Right ventricle myocardium superior (tissue), 1 donor: ENCODE measurements at regions not wholly inside any gene's neighbourhood (a gene's known extent, or its start where the extent isn't known, plus 50 kb on each side); places are given as distances from the start of the nearest gene placed in this dataset.
"Not testable (repeated sequence)": the region's sequence is repeated elsewhere in the genome, so short reads cannot be mapped to it uniquely, and the experiment has no call there.

Experiments
- ATAC-seq: fragments of 200-7000 bp; cut with Tn5 transposase; one replicate; pipeline ENCODE4 v1.9.1; 2020; ENCODE audit warnings: mild to moderate bottlenecking; ENCODE audit not compliant: poor library complexity
- DNase-seq: peaks from one replicate; pipeline ENCODE4 v3.0.0-alpha.2; 2020
- intact Hi-C: fragments of 100-400 bp; cut with DNase I; formaldehyde crosslinking; loops from one replicate; pipeline ENCODE4 v1.11.2; 2022
- donor health status: DM: no; HTN: yes; CAD: no; lungs with severe emphysema.

- DNase-seq (no peak), ATAC-seq (no peak)
- intact Hi-C loops, result no loop called here
Observed at GRCh38 chr6:44737829-44738528, 350.5 kb downstream of the CDC5L start.

GRCh38 chr6:44738601-44739146, 351.2 kb downstream of the CDC5L start:
- DNase-seq, result no peak
- no peak for ATAC-seq
- intact Hi-C loops, result no loop called here

GRCh38 chr6:44739181-44739580, 351.7 kb downstream of the CDC5L start:
- ATAC-seq (no peak), DNase-seq (no peak)
- intact Hi-C loops, result no loop called here

GRCh38 chr6:44740566-44741120, 353.1 kb downstream of the CDC5L start:
- ATAC-seq, result no peak
- no peak for DNase-seq
- intact Hi-C loops, result no loop called here

GRCh38 chr6:44742201-44742600, 354.7 kb downstream of the CDC5L start:
- DNase-seq (no peak), ATAC-seq (no peak)
- intact Hi-C loops, result no loop called here

- no peak for DNase-seq
- no peak for ATAC-seq
Observed at GRCh38 chr6:44742828-44743372, 355.4 kb downstream of the CDC5L start.

GRCh38 chr6:44760116-44760515, 372.6 kb downstream of the CDC5L start:
- ATAC-seq, intact Hi-C loops, DNase-seq: not testable (repeated sequence)

More at GRCh38 chr6:44742828-44743372, 355.4 kb downstream of the CDC5L start:
- intact Hi-C loops, result no loop called here

- no peak for ATAC-seq
- DNase-seq, result no peak
- intact Hi-C loops, result no loop called here
Observed at GRCh38 chr6:44761046-44761445, 373.5 kb downstream of the CDC5L start.

GRCh38 chr6:44762496-44762895, 375.0 kb downstream of the CDC5L start:
- DNase-seq (no peak), ATAC-seq (no peak)
- intact Hi-C loops, result no loop called here

- DNase-seq (no peak), ATAC-seq (no peak)
- intact Hi-C loops, result no loop called here
Observed at GRCh38 chr6:44771647-44772415, 384.3 kb downstream of the CDC5L start.

GRCh38 chr6:44772838-44773237, 385.3 kb downstream of the CDC5L start:
- ATAC-seq, result no peak
- intact Hi-C loops, result no loop called here
- no peak for DNase-seq

GRCh38 chr6:44775121-44775520, 387.6 kb downstream of the CDC5L start:
- intact Hi-C loops, result no loop called here
- ATAC-seq (no peak), DNase-seq (no peak)

- intact Hi-C loops, result no loop called here
- no peak for DNase-seq
- ATAC-seq, result no peak
Observed at GRCh38 chr6:44776344-44776743, 388.8 kb downstream of the CDC5L start.

GRCh38 chr6:44778513-44778912, 391.0 kb downstream of the CDC5L start:
- DNase-seq, result no peak
- no peak for ATAC-seq
- intact Hi-C loops, result no loop called here
